K562 (cell line): ENCODE measurements at regions not wholly inside any gene's neighbourhood (a gene's known extent, or its start where the extent isn't known, plus 50 kb on each side); places are given as distances from the start of the nearest gene placed in this dataset.

ENCODE experiments used
- ARNT ChIP-seq, 2 experiments: fragments of 450-650 bp; IDR thresholded peaks; 2 replicates each; pipeline ENCODE4 v1.6.1; 2016; ENCODE audit warnings: mild to moderate bottlenecking in 1 of 2
- ATF3 ChIP-seq, 2 experiments: fragments of 450-650 bp in 1 of 2; sonication (generic) in 1 of 2; formaldehyde crosslinking in 1 of 2; IDR thresholded peaks in 1 of 2; conservative IDR thresholded peaks in 1 of 2; 2 replicates each; pipeline versions ENCODE4 v1.6.1 to v1.8.1; 2016 to 2023; ENCODE audit warnings: mild to moderate bottlenecking in 2 of 2, moderate library complexity in 2 of 2, inconsistent platforms in 1 of 2, missing genetic modification reagents in 1 of 2
- BRF2 ChIP-seq: IDR thresholded peaks from 3 replicates; pipeline ENCODE4 v1.6.1; 2011; ENCODE audit warnings: borderline replicate concordance, mild to moderate bottlenecking; ENCODE audit not compliant: insufficient read length, insufficient read depth
- CBX5 ChIP-seq: IDR thresholded peaks from 2 replicates; pipeline ENCODE4 v1.6.1; 2014; ENCODE audit warnings: low read depth, borderline replicate concordance
- EP400 ChIP-seq: fragments of 450-650 bp; IDR thresholded peaks from 2 replicates; pipeline ENCODE4 v1.6.1; 2017; ENCODE audit warnings: antibody characterized with exemption, mild to moderate bottlenecking, moderate library complexity
- ETV5 ChIP-seq: sonication (generic); formaldehyde crosslinking; IDR thresholded peaks from 2 replicates; pipeline ENCODE4 v1.4.0; 2020; ENCODE audit warnings: low read depth, mild to moderate bottlenecking, missing genetic modification reagents
- FOXO4 ChIP-seq: fragments of 450-650 bp; formaldehyde crosslinking; IDR thresholded peaks from 2 replicates; pipeline ENCODE4 v1.4.0; 2020; ENCODE audit warnings: mild to moderate bottlenecking, moderate library complexity
- GMEB1 ChIP-seq: fragments of 250-450 bp; sonication (Bioruptor Pico); IDR thresholded peaks from 2 replicates; pipeline ENCODE4 v1.4.0; 2020; ENCODE audit warnings: mild to moderate bottlenecking
- GTF2E2 ChIP-seq: fragments of 200-800 bp; sonication (Bioruptor generic); IDR thresholded peaks from 2 replicates; pipeline ENCODE4 v1.6.1; 2016; ENCODE audit warnings: missing genetic modification characterization, missing compliant biosample characterization
- NRF1 ChIP-seq, 2 experiments: fragments of 450-650 bp; IDR thresholded peaks in 1 of 2; conservative IDR thresholded peaks in 1 of 2; 2 replicates each; pipeline ENCODE4 v1.6.1; 2014; ENCODE audit warnings: mild to moderate bottlenecking in 2 of 2
- OTX1 ChIP-seq: fragments of 450-650 bp; formaldehyde crosslinking; IDR thresholded peaks from 2 replicates; pipeline ENCODE4 v1.4.0; 2022; ENCODE audit warnings: mild to moderate bottlenecking
- SAFB2 ChIP-seq: fragments of 200-400 bp; formaldehyde crosslinking; IDR thresholded peaks from 2 replicates; pipeline ENCODE4 v1.6.1; 2018; ENCODE audit warnings: borderline replicate concordance, low read length, low read depth, moderate library complexity; ENCODE audit not compliant: severe bottlenecking
- TCF7L2 ChIP-seq: fragments of 150-350 bp; IDR thresholded peaks from 2 replicates; pipeline ENCODE4 v1.6.1; 2016; ENCODE audit warnings: low read depth, mild to moderate bottlenecking, low read length, moderate library complexity
- ZNF184 ChIP-seq: sonication (generic); formaldehyde crosslinking; IDR thresholded peaks from 2 replicates; pipeline ENCODE4 v1.5.0; 2020; ENCODE audit warnings: missing genetic modification reagents
- ZNF274 ChIP-seq: IDR thresholded peaks from 2 replicates; pipeline ENCODE4 v1.6.1; 2011; ENCODE audit warnings: low read depth, mild to moderate bottlenecking, low read length, moderate library complexity, borderline replicate concordance
- ZNF639 ChIP-seq, 2 experiments: fragments of 200-800 bp in 1 of 2; sonication (Bioruptor generic) in 1 of 2; sonication (generic) in 1 of 2; formaldehyde crosslinking in 1 of 2; IDR thresholded peaks in 1 of 2; conservative IDR thresholded peaks in 1 of 2; 2 replicates each; pipeline versions ENCODE4 v1.5.0 to v1.6.1; 2016 to 2020; ENCODE audit warnings: missing compliant biosample characterization in 1 of 2, missing genetic modification characterization in 1 of 2, missing genetic modification reagents in 1 of 2
- ZNF668 ChIP-seq: fragments of 250-450 bp; sonication (Bioruptor Pico); IDR thresholded peaks from 2 replicates; pipeline ENCODE4 v1.8.0; 2022; ENCODE audit warnings: mild to moderate bottlenecking, inconsistent platforms
- ZNF75A ChIP-seq: fragments of 450-650 bp; formaldehyde crosslinking; IDR thresholded peaks from 2 replicates; pipeline ENCODE4 v1.4.0; 2020; ENCODE audit warnings: mild to moderate bottlenecking
- ZNF766 ChIP-seq: fragments of 200-800 bp; sonication (Bioruptor generic); conservative IDR thresholded peaks from 2 replicates; pipeline ENCODE4 v1.6.1; 2016; ENCODE audit warnings: missing genetic modification characterization, missing compliant biosample characterization

GRCh38 chr6:26158076-26158580 is 70.9 kb downstream of the HFE start (continued):
- TF ChIP-seq FOXO4 (CRISPR knock-in tag) (no peak), ARNT (IDR thresholded peaks at IDR 0.05) (no peak), ZNF668 (no peak), EP400 (0 out of 2 replicates have a peak, but pooled peaks have one; percentile 18), GTF2E2 (tag) (peak; percentile 97), CBX5 (0 out of 2 replicates have a peak, but pooled peaks have one; percentile 34), ZNF274 (no peak), NRF1 (conservative IDR thresholded peaks at IDR 0.05 in 1 of 2, IDR thresholded peaks at IDR 0.05 in 1 of 2) (peak; percentile 92 to 93), BRF2 (no peak), ETV5 (CRISPR knock-in tag) (peak; percentile 25; the same call in 1 of the 2 replicates), ZNF639 (CRISPR knock-in tag; conservative IDR thresholded peaks at IDR 0.05 in 1 of 2, IDR thresholded peaks at IDR 0.05 in 1 of 2) (0 out of 4 replicates have a peak, but pooled peaks of 1 of the 2 experiments have one; percentile 2), GMEB1 (no peak), ZNF766 (no peak), OTX1 (peak; percentile 20; the same call in 1 of the 2 replicates), TCF7L2 (no peak; the same call in 1 of the 2 replicates), SAFB2 (no peak), ZNF75A (no peak), ATF3 (IDR thresholded peaks at IDR 0.05) (no peak), ATF3 (CRISPR knock-in tag; conservative IDR thresholded peaks at IDR 0.05) (no peak; the same call in 1 of the 2 replicates), ZNF184 (no peak)
